ENCODE measurements at regions not wholly inside any gene's neighbourhood (a gene's known extent, or its start where the extent isn't known, plus 50 kb on each side); places are given as distances from the start of the nearest gene placed in this dataset.

DNA sequence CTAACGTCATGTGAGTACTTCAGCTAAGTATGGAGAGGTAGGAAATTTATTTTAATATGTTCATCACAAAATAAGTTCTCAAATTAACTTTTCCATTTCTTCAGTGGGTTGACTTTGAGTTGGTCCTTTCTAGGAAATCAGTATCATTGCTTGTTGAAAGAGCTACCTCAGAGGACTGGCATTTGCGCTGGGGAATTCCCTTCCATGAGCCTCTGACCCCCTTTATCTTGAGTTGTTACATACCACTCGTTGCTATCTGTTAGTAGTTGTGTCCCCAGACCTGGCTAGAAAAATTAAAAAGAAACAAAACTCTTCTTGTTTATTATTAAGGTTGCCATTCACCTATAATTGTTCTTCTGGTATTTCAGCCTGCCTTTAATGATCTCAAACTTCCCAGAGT, 96.8 kb upstream of the ROBO2 start:
- TF ChIP-seq, protein P1, sequence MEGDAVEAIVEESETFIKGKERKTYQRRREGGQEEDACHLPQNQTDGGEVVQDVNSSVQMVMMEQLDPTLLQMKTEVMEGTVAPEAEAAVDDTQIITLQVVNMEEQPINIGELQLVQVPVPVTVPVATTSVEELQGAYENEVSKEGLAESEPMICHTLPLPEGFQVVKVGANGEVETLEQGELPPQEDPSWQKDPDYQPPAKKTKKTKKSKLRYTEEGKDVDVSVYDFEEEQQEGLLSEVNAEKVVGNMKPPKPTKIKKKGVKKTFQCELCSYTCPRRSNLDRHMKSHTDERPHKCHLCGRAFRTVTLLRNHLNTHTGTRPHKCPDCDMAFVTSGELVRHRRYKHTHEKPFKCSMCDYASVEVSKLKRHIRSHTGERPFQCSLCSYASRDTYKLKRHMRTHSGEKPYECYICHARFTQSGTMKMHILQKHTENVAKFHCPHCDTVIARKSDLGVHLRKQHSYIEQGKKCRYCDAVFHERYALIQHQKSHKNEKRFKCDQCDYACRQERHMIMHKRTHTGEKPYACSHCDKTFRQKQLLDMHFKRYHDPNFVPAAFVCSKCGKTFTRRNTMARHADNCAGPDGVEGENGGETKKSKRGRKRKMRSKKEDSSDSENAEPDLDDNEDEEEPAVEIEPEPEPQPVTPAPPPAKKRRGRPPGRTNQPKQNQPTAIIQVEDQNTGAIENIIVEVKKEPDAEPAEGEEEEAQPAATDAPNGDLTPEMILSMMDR (IDR thresholded peaks at IDR 0.05) = no peak
- TF ChIP-seq ZFX (IDR thresholded peaks at IDR 0.05; ENCODE audit: borderline replicate concordance) = no peak
